Gastrocnemius medialis (tissue), 4 donors: ENCODE measurements at regions not wholly inside any gene's neighbourhood (a gene's known extent, or its start where the extent isn't known, plus 50 kb on each side); places are given as distances from the start of the nearest gene placed in this dataset.

Source experiments
- ATAC-seq, 2 donors: fragments of 150-250 bp; one replicate each; pipeline ENCODE4 v1.9.1; 2016
- DNase-seq, 2 donors: peaks; one replicate each; pipeline ENCODE4 v3.0.0-alpha.2; 2019
- H3K27ac ChIP-seq, 4 donors: fragments of 200-600 bp; sonication (generic); 1 replicate in 1 of 4; 2 replicates in 3 of 4; pipeline ENCODE4 v1.5.1; 2016 to 2018; ENCODE audit warnings: mild to moderate bottlenecking in 2 of 4, moderate library complexity in 1 of 4
- H3K27me3 ChIP-seq, 3 donors: fragments of 200-600 bp; sonication (generic) in 2 of 3; 1 replicate in 1 of 3; 2 replicates in 2 of 3; pipeline versions ENCODE4 v1.5.1 to v1.6.0; 2016 to 2019; ENCODE audit warnings: mild to moderate bottlenecking in 1 of 3, moderate library complexity in 1 of 3
- H3K36me3 ChIP-seq, 2 donors: fragments of 200-600 bp; sonication (generic) in 1 of 2; one replicate each; pipeline ENCODE4 v1.5.1; 2017 to 2018
- H3K4me1 ChIP-seq, 2 donors: fragments of 200-600 bp; sonication (generic) in 1 of 2; one replicate each; pipeline ENCODE4 v1.5.1; 2016 to 2017; ENCODE audit warnings: mild to moderate bottlenecking in 2 of 2
- H3K4me3 ChIP-seq, 4 donors: fragments of 200-600 bp; sonication (generic) in 3 of 4; 1 replicate in 1 of 4; 2 replicates in 3 of 4; pipeline ENCODE4 v1.5.1; 2016 to 2019; ENCODE audit warnings: mild to moderate bottlenecking in 2 of 4
- H3K9me3 ChIP-seq, 3 donors: fragments of 200-600 bp; sonication (generic) in 2 of 3; 1 replicate in 1 of 3; 2 replicates in 2 of 3; pipeline ENCODE4 v1.5.1; 2016 to 2019
- POLR2A ChIP-seq, 2 donors: fragments of 450-650 bp; IDR thresholded peaks; one replicate each; pipeline ENCODE4 v1.6.1; 2017; ENCODE audit warnings: antibody characterized with exemption in 2 of 2, mild to moderate bottlenecking in 2 of 2, moderate library complexity in 2 of 2
- in situ Hi-C, 4 donors: fragments of 200-750 bp; cut with MboI; loops; one replicate each; pipeline versions ENCODE4 v1.15.0 to v1.8.0; 2017; ENCODE audit warnings: low sequenced_read_pairs in 4 of 4
- intact Hi-C: fragments of 100-400 bp; cut with DNase I; formaldehyde crosslinking; loops from one replicate; pipeline ENCODE4 v1.15.1; 2023; ENCODE audit warnings: low total_unique reads
- TF ChIP-seq, protein P1 (sequence below), 5 experiments: fragments of 450-650 bp in 3 of 5; fragments of 200-600 bp in 2 of 5; sonication (generic) in 2 of 5; IDR thresholded peaks in 4 of 5; conservative IDR thresholded peaks in 1 of 5; 1 replicate in 4 of 5; 2 replicates in 1 of 5; pipeline ENCODE4 v1.5.1; 2016 to 2019; ENCODE audit warnings: antibody characterized with exemption in 5 of 5, mild to moderate bottlenecking in 3 of 5, moderate library complexity in 3 of 5

- no peak for DNase-seq
- Histone ChIP-seq H3K36me3 (no peaks in the 10 kb centered on the region), H3K4me1 (no peaks in the 10 kb centered on the region), H3K9me3 (no peaks in the 10 kb centered on the region), H3K27ac (no peak overlapping the region), H3K27me3 (no peaks in the 10 kb centered on the region), H3K4me3 (no peak overlapping the region)
- no peak for ATAC-seq
- intact Hi-C loops, result no loop called here
- TF ChIP-seq POLR2A (IDR thresholded peaks at IDR 0.05), result no peak
- TF ChIP-seq, protein P1, sequence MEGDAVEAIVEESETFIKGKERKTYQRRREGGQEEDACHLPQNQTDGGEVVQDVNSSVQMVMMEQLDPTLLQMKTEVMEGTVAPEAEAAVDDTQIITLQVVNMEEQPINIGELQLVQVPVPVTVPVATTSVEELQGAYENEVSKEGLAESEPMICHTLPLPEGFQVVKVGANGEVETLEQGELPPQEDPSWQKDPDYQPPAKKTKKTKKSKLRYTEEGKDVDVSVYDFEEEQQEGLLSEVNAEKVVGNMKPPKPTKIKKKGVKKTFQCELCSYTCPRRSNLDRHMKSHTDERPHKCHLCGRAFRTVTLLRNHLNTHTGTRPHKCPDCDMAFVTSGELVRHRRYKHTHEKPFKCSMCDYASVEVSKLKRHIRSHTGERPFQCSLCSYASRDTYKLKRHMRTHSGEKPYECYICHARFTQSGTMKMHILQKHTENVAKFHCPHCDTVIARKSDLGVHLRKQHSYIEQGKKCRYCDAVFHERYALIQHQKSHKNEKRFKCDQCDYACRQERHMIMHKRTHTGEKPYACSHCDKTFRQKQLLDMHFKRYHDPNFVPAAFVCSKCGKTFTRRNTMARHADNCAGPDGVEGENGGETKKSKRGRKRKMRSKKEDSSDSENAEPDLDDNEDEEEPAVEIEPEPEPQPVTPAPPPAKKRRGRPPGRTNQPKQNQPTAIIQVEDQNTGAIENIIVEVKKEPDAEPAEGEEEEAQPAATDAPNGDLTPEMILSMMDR (IDR thresholded peaks at IDR 0.05 in 4 of 5, conservative IDR thresholded peaks at IDR 0.05 in 1 of 5), result no peak
- in situ Hi-C loops, result no loop called here
These were observed 54.7 kb downstream of the GLUD2 start for GRCh38 chrX:121102101-121102500.

DNA sequence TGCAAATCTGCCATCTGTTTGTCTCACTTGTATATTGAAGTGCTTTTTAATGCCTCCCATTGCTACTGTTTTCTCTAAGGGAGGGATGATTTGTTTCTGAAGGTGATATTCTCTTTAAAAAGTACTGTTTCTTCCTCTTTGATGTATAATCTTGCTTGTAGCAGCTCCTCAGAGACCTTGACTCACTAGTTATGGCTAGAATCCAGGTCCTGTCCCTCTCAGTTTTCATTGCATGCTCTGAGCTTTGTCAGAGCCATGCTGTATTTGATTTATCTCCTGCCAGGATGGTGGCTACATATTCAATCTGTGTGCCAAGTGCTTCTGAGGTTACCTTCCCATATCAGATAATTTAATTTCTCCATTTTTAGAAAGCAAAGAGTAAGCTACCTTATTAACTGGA, 56.0 kb downstream of the GLUD2 start:
- no peaks in the 10 kb centered on the region for H3K4me1 ChIP-seq
- ATAC-seq, result no peak
- H3K27me3 ChIP-seq, result no peaks in the 10 kb centered on the region
- no peaks in the 10 kb centered on the region for H3K36me3 ChIP-seq
- in situ Hi-C loops, result no loop called here
- no peaks in the 10 kb centered on the region for H3K9me3 ChIP-seq
- TF ChIP-seq, protein P1 (IDR thresholded peaks at IDR 0.05 in 4 of 5, conservative IDR thresholded peaks at IDR 0.05 in 1 of 5), result no peak
- TF ChIP-seq POLR2A (IDR thresholded peaks at IDR 0.05), result no peak
- intact Hi-C loops, result no loop called here
- no peak overlapping the region for H3K4me3 ChIP-seq
- no peak for DNase-seq
- H3K27ac ChIP-seq, result no peak overlapping the region

GRCh38 chrX:121106484-121107235, 59.2 kb downstream of the GLUD2 start:
- Histone ChIP-seq H3K4me3 (no peak overlapping the region), H3K36me3 (no peaks in the 10 kb centered on the region), H3K27ac (no peak overlapping the region), H3K4me1 (no peaks in the 10 kb centered on the region), H3K27me3 (no peaks in the 10 kb centered on the region), H3K9me3 (no peaks in the 10 kb centered on the region)
- ATAC-seq (no peak), DNase-seq (no peak)
- TF ChIP-seq, protein P1 (IDR thresholded peaks at IDR 0.05 in 4 of 5, conservative IDR thresholded peaks at IDR 0.05 in 1 of 5), result no peak
- TF ChIP-seq POLR2A (IDR thresholded peaks at IDR 0.05), result no peak
- intact Hi-C loops, result no loop called here
- in situ Hi-C loops, result no loop called here

DNA sequence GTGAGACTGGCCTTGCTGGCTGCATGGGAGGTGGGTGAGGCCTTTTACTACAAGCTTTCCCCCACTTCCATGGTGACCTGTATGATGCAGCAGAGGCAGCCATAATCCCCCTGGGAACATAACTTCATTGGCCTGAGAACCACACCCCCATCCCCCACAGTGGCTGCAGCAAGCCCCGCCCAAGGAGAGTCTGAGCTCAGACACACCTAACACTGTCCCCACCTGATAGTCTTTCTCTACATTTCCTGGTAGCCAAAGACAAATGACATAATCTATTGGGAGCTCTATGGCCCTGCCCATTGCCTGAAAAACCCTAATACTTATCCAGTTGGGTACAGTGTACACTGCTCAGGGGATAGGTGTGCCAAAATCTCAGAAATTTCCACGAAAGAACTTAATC, 62.6 kb downstream of the GLUD2 start:
- in situ Hi-C loops, result no loop called here
- ATAC-seq, result no peak

More for the DNA sequence above, 62.6 kb downstream of the GLUD2 start:
- intact Hi-C loops, result no loop called here
- Histone ChIP-seq H3K4me3 (no peak overlapping the region), H3K4me1 (no peaks in the 10 kb centered on the region), H3K27ac (no peak overlapping the region), H3K9me3 (no peaks in the 10 kb centered on the region), H3K36me3 (no peaks in the 10 kb centered on the region), H3K27me3 (no peaks in the 10 kb centered on the region)
- DNase-seq, result no peak
- TF ChIP-seq POLR2A (IDR thresholded peaks at IDR 0.05), result no peak
- TF ChIP-seq, protein P1 (IDR thresholded peaks at IDR 0.05 in 4 of 5, conservative IDR thresholded peaks at IDR 0.05 in 1 of 5), result no peak
